Testis (tissue), 2 donors: ENCODE measurements at regions not wholly inside any gene's neighbourhood (a gene's known extent, or its start where the extent isn't known, plus 50 kb on each side); places are given as distances from the start of the nearest gene placed in this dataset.

Experiments used
- DNase-seq: peaks from one replicate; pipeline ENCODE4 v3.0.0-alpha.2; 2019
- H3K27ac ChIP-seq, 2 donors: fragments of 200-600 bp; sonication (generic); one replicate each; pipeline ENCODE4 v1.5.1; 2019
- H3K27me3 ChIP-seq: fragments of 200-600 bp; sonication (generic); one replicate; pipeline ENCODE4 v1.5.1; 2019
- H3K36me3 ChIP-seq: fragments of 200-600 bp; sonication (generic); one replicate; pipeline ENCODE4 v1.5.1; 2017; ENCODE audit warnings: low read depth; ENCODE audit errors: missing control alignments
- H3K4me1 ChIP-seq: fragments of 200-600 bp; sonication (generic); one replicate; pipeline ENCODE4 v1.5.1; 2019
- H3K4me3 ChIP-seq, 2 donors: fragments of 200-600 bp; sonication (generic); one replicate each; pipeline ENCODE4 v1.5.1; 2017 to 2019
- H3K9me3 ChIP-seq: fragments of 200-600 bp; sonication (generic); one replicate; pipeline ENCODE4 v1.5.1; 2017
- CTCF ChIP-seq, 3 experiments: fragments of 450-650 bp in 2 of 3; fragments of 200-600 bp in 1 of 3; sonication (generic) in 1 of 3; IDR thresholded peaks; one replicate each; pipeline ENCODE4 v1.5.1; 2016 to 2019; ENCODE audit warnings: antibody characterized with exemption in 3 of 3, mild to moderate bottlenecking in 2 of 3, moderate library complexity in 1 of 3
- POLR2A ChIP-seq: fragments of 450-650 bp; IDR thresholded peaks from one replicate; pipeline ENCODE4 v1.6.1; 2017; ENCODE audit warnings: antibody characterized with exemption, mild to moderate bottlenecking, moderate library complexity
- whole genome bisulfite sequencing, 2 donors: methylation state at CpG; one replicate each; pipeline ENCODE4 v1.1.5; 2018; 5-methylcytosine and 5-hydroxymethylcytosine counted together
- intact Hi-C: fragments of 100-400 bp; cut with DNase I; formaldehyde crosslinking; loops from one replicate; pipeline ENCODE4 v1.15.1; 2023; ENCODE audit warnings: low total_unique reads

- TF ChIP-seq CTCF (IDR thresholded peaks at IDR 0.05) = no peak
- TF ChIP-seq POLR2A = no peak
- peaks cover 6% of the 10 kb centered on the region for H3K4me1 ChIP-seq
- intact Hi-C loops = no loop called here
These were observed 175.1 kb upstream of the SFSWAP start for GRCh38 chr12:131535779-131536178.

GRCh38 chr12:131536337-131536736 is 174.6 kb upstream of the SFSWAP start:
- H3K27me3 ChIP-seq = no peaks in the 10 kb centered on the region
- no peaks in the 10 kb centered on the region for H3K9me3 ChIP-seq
- H3K36me3 ChIP-seq = no peaks in the 10 kb centered on the region
- WGBS, 2 donors = 66 to 78% methylated on average over 4 to 11 of the region's 11 CpGs
- no peak overlapping the region for H3K4me3 ChIP-seq
- TF ChIP-seq POLR2A = no peak
- TF ChIP-seq CTCF (IDR thresholded peaks at IDR 0.05) = no peak
- no peak for DNase-seq
- no peak overlapping the region for H3K27ac ChIP-seq
- intact Hi-C loops = no loop called here
- peaks cover 6% of the 10 kb centered on the region for H3K4me1 ChIP-seq

More at GRCh38 chr12:131535779-131536178, 175.1 kb upstream of the SFSWAP start:
- H3K27me3 ChIP-seq = no peaks in the 10 kb centered on the region
- no peaks in the 10 kb centered on the region for H3K9me3 ChIP-seq
- H3K4me3 ChIP-seq = no peak overlapping the region
- WGBS, 2 donors = 90 to 96% methylated on average over 5 of the region's 5 CpGs
- DNase-seq = no peak
- no peak overlapping the region for H3K27ac ChIP-seq
- no peaks in the 10 kb centered on the region for H3K36me3 ChIP-seq

GRCh38 chr12:131536766-131537165 is 174.1 kb upstream of the SFSWAP start:
- 86 to 97% methylated on average over 10 to 13 of the region's 13 CpGs for WGBS, 2 donors
- no peak for DNase-seq
- Histone ChIP-seq H3K27ac (no peak overlapping the region), H3K4me3 (no peak overlapping the region), H3K9me3 (no peaks in the 10 kb centered on the region), H3K27me3 (no peaks in the 10 kb centered on the region), H3K4me1 (peaks cover 6% of the 10 kb centered on the region), H3K36me3 (no peaks in the 10 kb centered on the region)
- TF ChIP-seq CTCF (IDR thresholded peaks at IDR 0.05) (no peak), POLR2A (no peak)
- intact Hi-C loops = no loop called here

GRCh38 chr12:131537267-131537958 is 173.5 kb upstream of the SFSWAP start:
- Histone ChIP-seq H3K4me1 (peaks cover 6% of the 10 kb centered on the region), H3K9me3 (no peaks in the 10 kb centered on the region), H3K27ac (no peak overlapping the region), H3K4me3 (no peak overlapping the region), H3K36me3 (no peaks in the 10 kb centered on the region), H3K27me3 (no peaks in the 10 kb centered on the region)
- intact Hi-C loops = no loop called here
- no peak for DNase-seq
- TF ChIP-seq CTCF (IDR thresholded peaks at IDR 0.05) (no peak), POLR2A (no peak)
- 67 to 75% methylated on average over 8 to 11 of the region's 11 CpGs for WGBS, 2 donors

- Histone ChIP-seq H3K27ac (no peak overlapping the region), H3K4me1 (peaks cover 6% of the 10 kb centered on the region), H3K4me3 (no peak overlapping the region), H3K9me3 (no peaks in the 10 kb centered on the region), H3K27me3 (no peaks in the 10 kb centered on the region), H3K36me3 (no peaks in the 10 kb centered on the region)
- 93 to 95% methylated on average over 2 of the region's 2 CpGs for WGBS, 2 donors
- DNase-seq = no peak
- intact Hi-C loops = no loop called here
- TF ChIP-seq CTCF (IDR thresholded peaks at IDR 0.05) (no peak), POLR2A (no peak)
These were observed 171.5 kb upstream of the SFSWAP start for GRCh38 chr12:131539381-131539780.
